Caco-2 (cell line): ENCODE measurements at regions not wholly inside any gene's neighbourhood (a gene's known extent, or its start where the extent isn't known, plus 50 kb on each side); places are given as distances from the start of the nearest gene placed in this dataset.

ENCODE experiments used
- BruUV-seq: library from RNA; stranded (reverse); fragments of 400-500 nt; replicated peaks from 2 replicates; lab custom pipeline; 2021; lab: Mats Ljungman, UMichigan
- CTCF ChIA-PET: fragments of 300-600 bp; sonication (Branson Sonifier 250); formaldehyde crosslinking; loops from one replicate; lab custom pipeline; 2022; ENCODE audit warnings: antibody characterized with exemption; lab: Charles Lee
- POLR2A ChIA-PET: fragments of 300-600 bp; sonication (Branson Sonifier 250); formaldehyde crosslinking; loops from one replicate; lab custom pipeline; 2022; ENCODE audit warnings: antibody characterized with exemption; lab: Charles Lee
- DNase-seq, 2 experiments: peaks; one replicate each; pipeline versions ENCODE4 v3.0.0 to v3.0.0-alpha.2; 2020 to 2022
- H3K27me3 ChIP-seq: replicated peaks from 2 replicates; pipeline ENCODE4 v1.6.0; 2011; ENCODE audit warnings: low read length; ENCODE audit not compliant: control insufficient read depth, insufficient read depth
- H3K36me3 ChIP-seq: 2 replicates; pipeline ENCODE4 v1.5.1; 2011; ENCODE audit warnings: low read length; ENCODE audit not compliant: control insufficient read depth, insufficient read depth
- H3K4me1 ChIP-seq: fragments of 250-450 bp; sonication (Bioruptor Pico); 2 replicates; pipeline ENCODE4 v1.5.1; 2020; ENCODE audit warnings: mild to moderate bottlenecking
- H3K4me3 ChIP-seq: 2 replicates; pipeline ENCODE4 v1.5.1; 2011; ENCODE audit warnings: low read depth, mild to moderate bottlenecking, control low read depth, low read length
- H3K9me3 ChIP-seq: fragments of 250-450 bp; sonication (Bioruptor Pico); 2 replicates; pipeline ENCODE4 v1.5.1; 2020; ENCODE audit warnings: mild to moderate bottlenecking, moderate library complexity
- H3K27ac Mint-ChIP-seq: one replicate; pipeline ENCODE4 v1.8.0; 2022; ENCODE audit warnings: mixed read lengths; ENCODE audit not compliant: unreplicated experiment
- H3K27me3 Mint-ChIP-seq: one replicate; pipeline ENCODE4 v1.8.0; 2022; ENCODE audit warnings: mixed read lengths; ENCODE audit not compliant: insufficient read depth, unreplicated experiment
- H3K36me3 Mint-ChIP-seq: one replicate; pipeline ENCODE4 v1.8.0; 2022; ENCODE audit warnings: mild to moderate bottlenecking, mixed read lengths; ENCODE audit not compliant: insufficient read depth, unreplicated experiment
- H3K4me1 Mint-ChIP-seq: one replicate; pipeline ENCODE4 v1.8.0; 2022; ENCODE audit warnings: low read depth, mixed read lengths; ENCODE audit not compliant: unreplicated experiment
- H3K4me3 Mint-ChIP-seq: one replicate; pipeline ENCODE4 v1.8.0; 2022; ENCODE audit warnings: mild to moderate bottlenecking, moderate library complexity, mixed read lengths; ENCODE audit not compliant: unreplicated experiment
- H3K9me3 Mint-ChIP-seq: one replicate; pipeline ENCODE4 v1.8.0; 2022; ENCODE audit warnings: mixed read lengths; ENCODE audit not compliant: unreplicated experiment
- intact Hi-C: fragments of 100-400 bp; cut with micrococcal nuclease; formaldehyde crosslinking; loops from one replicate; pipeline ENCODE4 v1.10.0; 2022; ENCODE audit not compliant: unreplicated experiment
- TF ChIP-seq, protein P1 (sequence below), 2 experiments: fragments of 200-600 bp in 1 of 2; IDR thresholded peaks; 1 replicate in 1 of 2; 2 replicates in 1 of 2; pipeline versions ENCODE4 v1.5.1 to v1.8.0; 2011 to 2022; ENCODE audit warnings: antibody characterized with exemption in 1 of 2, control low read depth in 1 of 2, inconsistent platforms in 1 of 2, low read depth in 1 of 2, low read length in 1 of 2, mild to moderate bottlenecking in 1 of 2, moderate library complexity in 1 of 2; ENCODE audit not compliant: insufficient read depth in 1 of 2, severe bottlenecking in 1 of 2, unreplicated experiment in 1 of 2

DNA sequence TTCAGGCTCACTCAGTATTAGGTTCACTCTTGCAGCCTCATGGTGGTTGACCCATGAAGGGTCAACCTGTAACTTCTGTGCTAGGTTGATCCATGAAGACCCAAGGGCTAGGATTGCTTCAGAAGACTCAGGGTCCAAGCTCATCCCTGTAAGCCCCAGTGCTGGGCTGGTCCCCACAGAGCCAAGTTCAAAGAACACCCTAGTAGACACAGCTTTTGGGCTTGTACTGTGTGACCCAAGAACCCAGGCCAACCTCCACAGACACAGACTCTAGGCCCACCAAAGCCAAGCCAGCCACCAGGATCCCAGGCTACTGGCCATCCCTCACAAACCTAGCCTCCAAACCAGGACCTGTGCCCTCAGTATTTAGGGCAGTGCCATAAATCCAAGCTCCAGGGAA is 1020.6 kb downstream of the SLC16A7 start:
- H3K27me3 ChIP-seq, result no peaks in the 10 kb centered on the region
- BruUV-seq, result no TSS peak
- H3K4me1 ChIP-seq, result no peaks in the 10 kb centered on the region
- ChIA-PET CTCF (no interaction called here), POLR2A (no interaction called here)
- no peak for DNase-seq
- Mint-ChIP-seq H3K9me3 (no peaks in the 10 kb centered on the region), H3K27me3 (no peaks in the 10 kb centered on the region), H3K36me3 (no peaks in the 10 kb centered on the region), H3K4me1 (no peaks in the 10 kb centered on the region), H3K27ac (no peak overlapping the region), H3K4me3 (no peak overlapping the region)
- no peak overlapping the region for H3K4me3 ChIP-seq
- intact Hi-C loops, result no loop called here
- H3K9me3 ChIP-seq, result no peaks in the 10 kb centered on the region
- no peaks in the 10 kb centered on the region for H3K36me3 ChIP-seq
- TF ChIP-seq, protein P1, sequence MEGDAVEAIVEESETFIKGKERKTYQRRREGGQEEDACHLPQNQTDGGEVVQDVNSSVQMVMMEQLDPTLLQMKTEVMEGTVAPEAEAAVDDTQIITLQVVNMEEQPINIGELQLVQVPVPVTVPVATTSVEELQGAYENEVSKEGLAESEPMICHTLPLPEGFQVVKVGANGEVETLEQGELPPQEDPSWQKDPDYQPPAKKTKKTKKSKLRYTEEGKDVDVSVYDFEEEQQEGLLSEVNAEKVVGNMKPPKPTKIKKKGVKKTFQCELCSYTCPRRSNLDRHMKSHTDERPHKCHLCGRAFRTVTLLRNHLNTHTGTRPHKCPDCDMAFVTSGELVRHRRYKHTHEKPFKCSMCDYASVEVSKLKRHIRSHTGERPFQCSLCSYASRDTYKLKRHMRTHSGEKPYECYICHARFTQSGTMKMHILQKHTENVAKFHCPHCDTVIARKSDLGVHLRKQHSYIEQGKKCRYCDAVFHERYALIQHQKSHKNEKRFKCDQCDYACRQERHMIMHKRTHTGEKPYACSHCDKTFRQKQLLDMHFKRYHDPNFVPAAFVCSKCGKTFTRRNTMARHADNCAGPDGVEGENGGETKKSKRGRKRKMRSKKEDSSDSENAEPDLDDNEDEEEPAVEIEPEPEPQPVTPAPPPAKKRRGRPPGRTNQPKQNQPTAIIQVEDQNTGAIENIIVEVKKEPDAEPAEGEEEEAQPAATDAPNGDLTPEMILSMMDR (IDR thresholded peaks at IDR 0.05; ENCODE audit: insufficient read depth in 1 of 2, low read depth in 1 of 2, low read length in 1 of 2, severe bottlenecking in 1 of 2, unreplicated experiment in 1 of 2), result no peak

DNA sequence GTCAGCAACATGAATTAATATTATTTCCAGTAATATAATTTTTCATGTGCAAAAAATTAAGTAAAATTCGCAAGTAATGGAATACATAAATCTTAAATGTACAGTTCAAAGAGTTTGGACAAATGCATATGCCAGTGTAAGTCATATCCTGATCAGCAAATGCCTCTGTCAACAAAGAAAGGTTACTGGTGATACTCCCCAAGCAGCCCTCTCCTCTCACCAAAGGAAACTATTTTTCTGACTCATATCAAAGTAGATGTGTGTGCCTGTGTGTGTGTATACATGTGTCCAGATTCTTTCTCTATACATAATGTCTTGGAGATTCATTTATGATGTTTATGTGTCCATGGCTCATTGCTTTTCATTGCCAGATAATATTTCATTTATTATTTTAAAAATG is 1035.0 kb downstream of the SLC16A7 start:
- Histone ChIP-seq H3K36me3 (no peaks in the 10 kb centered on the region), H3K4me1 (no peaks in the 10 kb centered on the region), H3K27me3 (no peaks in the 10 kb centered on the region), H3K4me3 (no peak overlapping the region), H3K9me3 (no peaks in the 10 kb centered on the region)
- ChIA-PET CTCF (no interaction called here), POLR2A (no interaction called here)
- no peaks in the 10 kb centered on the region for H3K27me3 Mint-ChIP-seq
- BruUV-seq, result no TSS peak
- H3K27ac Mint-ChIP-seq, result no peak overlapping the region
- H3K4me3 Mint-ChIP-seq, result no peak overlapping the region
- no peak for DNase-seq
- intact Hi-C loops, result no loop called here
- no peaks in the 10 kb centered on the region for H3K9me3 Mint-ChIP-seq
- H3K4me1 Mint-ChIP-seq, result no peaks in the 10 kb centered on the region
- H3K36me3 Mint-ChIP-seq, result no peaks in the 10 kb centered on the region
- TF ChIP-seq, protein P1 (IDR thresholded peaks at IDR 0.05; ENCODE audit: insufficient read depth in 1 of 2, low read depth in 1 of 2, low read length in 1 of 2, severe bottlenecking in 1 of 2, unreplicated experiment in 1 of 2), result no peak

DNA sequence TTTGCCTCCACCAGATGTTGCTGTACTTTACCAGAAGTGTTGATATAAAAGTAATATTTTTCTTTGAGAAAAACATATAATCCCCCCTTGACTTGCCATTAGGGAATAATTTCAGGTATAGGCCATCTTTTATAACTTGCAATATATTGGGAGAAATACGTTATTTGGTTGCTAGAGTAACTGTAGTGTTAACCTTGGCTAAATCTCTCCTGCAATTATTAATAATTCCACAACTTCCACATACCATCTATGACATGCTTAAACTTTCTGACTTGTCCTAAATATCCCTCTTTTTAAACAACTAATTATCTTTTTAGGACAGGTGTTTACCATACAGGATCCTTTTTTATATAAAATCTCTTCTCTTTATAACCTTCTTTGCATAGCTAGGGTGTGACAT is 1048.2 kb downstream of the SLC16A7 start:
- no TSS peak for BruUV-seq
- Mint-ChIP-seq H3K36me3 (no peaks in the 10 kb centered on the region), H3K9me3 (peaks cover 34% of the 10 kb centered on the region), H3K27ac (no peak overlapping the region), H3K4me3 (no peak overlapping the region), H3K27me3 (no peaks in the 10 kb centered on the region), H3K4me1 (no peaks in the 10 kb centered on the region)
- no peaks in the 10 kb centered on the region; the same call in 1 of the 2 replicates for H3K9me3 ChIP-seq
- TF ChIP-seq, protein P1 (IDR thresholded peaks at IDR 0.05; ENCODE audit: insufficient read depth in 1 of 2, low read depth in 1 of 2, low read length in 1 of 2, severe bottlenecking in 1 of 2, unreplicated experiment in 1 of 2), result no peak
- H3K4me1 ChIP-seq, result no peaks in the 10 kb centered on the region
- ChIA-PET POLR2A (no interaction called here), CTCF (no interaction called here)
- no peak for DNase-seq
- H3K36me3 ChIP-seq, result no peaks in the 10 kb centered on the region
- no peak overlapping the region for H3K4me3 ChIP-seq
- intact Hi-C loops, result no loop called here
- no peaks in the 10 kb centered on the region for H3K27me3 ChIP-seq
